ENCODE measurements at regions not wholly inside any gene's neighbourhood (a gene's known extent, or its start where the extent isn't known, plus 50 kb on each side); places are given as distances from the start of the nearest gene placed in this dataset.

DNA sequence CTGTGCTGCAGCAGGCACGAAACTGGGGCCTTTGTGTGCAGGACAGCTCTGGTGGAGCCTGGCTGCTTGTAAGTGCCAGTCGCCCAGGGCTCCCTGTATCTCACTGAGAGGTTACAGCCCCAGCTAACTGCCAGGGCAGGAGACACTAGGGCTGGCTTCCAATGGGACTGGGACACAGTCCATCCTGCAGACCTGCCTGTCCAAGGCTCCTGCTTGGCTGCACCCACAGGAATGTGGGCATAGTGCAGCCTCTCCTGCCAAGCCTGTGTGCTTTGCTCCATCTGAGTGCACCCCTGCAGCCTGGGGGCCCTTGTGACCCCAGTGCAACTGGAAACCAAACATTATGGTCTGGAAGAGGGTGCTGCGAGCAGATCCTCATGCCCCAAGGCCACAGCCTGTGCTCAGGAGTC, 144.0 kb downstream of the ADAM29 start:
- TF ChIP-seq, protein P1, sequence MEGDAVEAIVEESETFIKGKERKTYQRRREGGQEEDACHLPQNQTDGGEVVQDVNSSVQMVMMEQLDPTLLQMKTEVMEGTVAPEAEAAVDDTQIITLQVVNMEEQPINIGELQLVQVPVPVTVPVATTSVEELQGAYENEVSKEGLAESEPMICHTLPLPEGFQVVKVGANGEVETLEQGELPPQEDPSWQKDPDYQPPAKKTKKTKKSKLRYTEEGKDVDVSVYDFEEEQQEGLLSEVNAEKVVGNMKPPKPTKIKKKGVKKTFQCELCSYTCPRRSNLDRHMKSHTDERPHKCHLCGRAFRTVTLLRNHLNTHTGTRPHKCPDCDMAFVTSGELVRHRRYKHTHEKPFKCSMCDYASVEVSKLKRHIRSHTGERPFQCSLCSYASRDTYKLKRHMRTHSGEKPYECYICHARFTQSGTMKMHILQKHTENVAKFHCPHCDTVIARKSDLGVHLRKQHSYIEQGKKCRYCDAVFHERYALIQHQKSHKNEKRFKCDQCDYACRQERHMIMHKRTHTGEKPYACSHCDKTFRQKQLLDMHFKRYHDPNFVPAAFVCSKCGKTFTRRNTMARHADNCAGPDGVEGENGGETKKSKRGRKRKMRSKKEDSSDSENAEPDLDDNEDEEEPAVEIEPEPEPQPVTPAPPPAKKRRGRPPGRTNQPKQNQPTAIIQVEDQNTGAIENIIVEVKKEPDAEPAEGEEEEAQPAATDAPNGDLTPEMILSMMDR (IDR thresholded peaks at IDR 0.05): no peak
- TF ChIP-seq POLR2A (IDR thresholded peaks at IDR 0.05): no peak
